IPS-20b (cell line): ENCODE measurements at regions not wholly inside any gene's neighbourhood (a gene's known extent, or its start where the extent isn't known, plus 50 kb on each side); places are given as distances from the start of the nearest gene placed in this dataset.

ENCODE experiments used
- H3K27ac ChIP-seq: one replicate; pipeline ENCODE4 v1.5.1; 2013; ENCODE audit warnings: low read length
- H3K27me3 ChIP-seq: 2 replicates; pipeline ENCODE4 v1.6.1; 2013; ENCODE audit warnings: mild to moderate bottlenecking, low read length, inconsistent platforms; ENCODE audit not compliant: insufficient read depth
- H3K36me3 ChIP-seq: 2 replicates; pipeline ENCODE4 v1.6.1; 2013; ENCODE audit warnings: low read depth, mild to moderate bottlenecking, inconsistent platforms, low read length, moderate library complexity; ENCODE audit not compliant: insufficient read depth
- H3K4me1 ChIP-seq: 2 replicates; pipeline ENCODE4 v1.6.1; 2013; ENCODE audit warnings: mild to moderate bottlenecking, control low read depth, inconsistent platforms, low read length, moderate library complexity; ENCODE audit not compliant: insufficient read depth
- H3K4me3 ChIP-seq: 2 replicates; pipeline ENCODE4 v1.5.1; 2013; ENCODE audit warnings: mild to moderate bottlenecking, low read length, inconsistent platforms
- H3K9ac ChIP-seq: 2 replicates; pipeline ENCODE4 v1.6.1; 2013; ENCODE audit warnings: low read depth, mild to moderate bottlenecking, inconsistent platforms, low read length, moderate library complexity
- H3K9me3 ChIP-seq: 2 replicates; pipeline ENCODE4 v1.6.1; 2013; ENCODE audit warnings: mild to moderate bottlenecking, low read depth, low read length, inconsistent platforms; ENCODE audit not compliant: insufficient read depth

GRCh38 chr6:156167625-156168071, 609.5 kb upstream of the ARID1B start:
- Histone ChIP-seq H3K36me3 (no peaks in the 10 kb centered on the region), H3K27ac (no peak overlapping the region), H3K9ac (no peak overlapping the region), H3K9me3 (no peaks in the 10 kb centered on the region), H3K4me3 (no peak overlapping the region), H3K4me1 (peaks cover 6% of the 10 kb centered on the region; the same call in 1 of the 2 replicates), H3K27me3 (no peaks in the 10 kb centered on the region)

DNA sequence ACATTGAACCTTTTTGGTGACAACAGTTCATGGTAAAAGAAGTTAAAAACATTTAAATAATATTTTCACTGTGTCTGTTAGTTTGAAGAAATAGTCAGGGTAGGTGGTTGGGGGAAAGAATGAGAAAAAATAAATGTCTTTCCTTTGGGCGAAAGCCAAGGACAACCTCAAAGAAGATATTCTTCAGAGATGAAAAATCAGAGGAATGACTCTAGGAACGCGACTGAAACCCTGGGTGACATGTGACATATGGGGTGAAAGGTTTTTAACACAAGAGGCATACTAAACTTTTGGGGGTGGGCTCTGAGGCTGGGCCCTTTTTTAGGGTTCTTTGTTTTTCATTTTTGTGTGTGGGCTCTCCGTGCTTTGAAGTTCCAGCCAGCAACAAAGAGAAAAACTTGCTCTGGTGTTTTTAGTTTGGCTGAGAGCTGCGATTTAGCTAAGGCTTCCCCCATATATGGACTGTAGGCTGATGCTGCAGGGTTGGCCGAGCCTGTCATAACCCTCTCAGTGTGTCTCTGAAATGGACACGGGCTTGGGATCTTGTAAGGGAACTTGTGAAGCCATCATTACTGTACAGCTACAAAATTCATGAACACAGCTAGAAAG, 610.1 kb upstream of the ARID1B start:
- peaks cover 6% of the 10 kb centered on the region; the same call in 1 of the 2 replicates for H3K4me1 ChIP-seq
- H3K27me3 ChIP-seq = no peaks in the 10 kb centered on the region
- no peak overlapping the region for H3K4me3 ChIP-seq
- H3K9ac ChIP-seq = no peak overlapping the region
- no peak overlapping the region for H3K27ac ChIP-seq
- H3K36me3 ChIP-seq = no peaks in the 10 kb centered on the region
- H3K9me3 ChIP-seq = no peaks in the 10 kb centered on the region

DNA sequence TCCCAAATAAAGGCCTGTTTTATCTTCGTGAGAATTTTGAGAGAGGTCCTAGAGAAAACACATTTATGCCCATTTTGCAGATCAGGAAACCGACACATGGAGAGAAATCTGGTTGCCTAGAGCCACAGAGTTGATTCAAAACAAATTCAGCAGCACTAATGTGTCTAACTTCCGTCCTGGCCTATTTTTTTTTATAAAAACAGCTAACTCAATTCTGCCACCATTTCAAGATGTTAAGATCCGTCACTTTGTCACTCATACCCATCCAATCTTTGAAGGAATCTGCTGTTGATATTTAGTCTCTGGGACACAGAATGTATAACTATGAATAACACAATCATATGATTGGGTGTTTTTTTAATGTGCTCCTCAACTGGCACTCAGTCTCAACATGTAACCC, 611.1 kb upstream of the ARID1B start:
- H3K9ac ChIP-seq = no peak overlapping the region
- peaks cover 6% of the 10 kb centered on the region; the same call in 1 of the 2 replicates for H3K4me1 ChIP-seq
- H3K4me3 ChIP-seq = no peak overlapping the region
- H3K27ac ChIP-seq = no peak overlapping the region
- H3K27me3 ChIP-seq = no peaks in the 10 kb centered on the region
- no peaks in the 10 kb centered on the region for H3K36me3 ChIP-seq
- no peaks in the 10 kb centered on the region for H3K9me3 ChIP-seq

- H3K9me3 ChIP-seq = no peaks in the 10 kb centered on the region
- no peaks in the 10 kb centered on the region for H3K36me3 ChIP-seq
- H3K4me1 ChIP-seq = peaks cover 6% of the 10 kb centered on the region; the same call in 1 of the 2 replicates
- no peak overlapping the region for H3K9ac ChIP-seq
- no peak overlapping the region for H3K4me3 ChIP-seq
- no peak overlapping the region for H3K27ac ChIP-seq
- no peaks in the 10 kb centered on the region for H3K27me3 ChIP-seq
These were observed 612.3 kb upstream of the ARID1B start for GRCh38 chr6:156164701-156165452.

DNA sequence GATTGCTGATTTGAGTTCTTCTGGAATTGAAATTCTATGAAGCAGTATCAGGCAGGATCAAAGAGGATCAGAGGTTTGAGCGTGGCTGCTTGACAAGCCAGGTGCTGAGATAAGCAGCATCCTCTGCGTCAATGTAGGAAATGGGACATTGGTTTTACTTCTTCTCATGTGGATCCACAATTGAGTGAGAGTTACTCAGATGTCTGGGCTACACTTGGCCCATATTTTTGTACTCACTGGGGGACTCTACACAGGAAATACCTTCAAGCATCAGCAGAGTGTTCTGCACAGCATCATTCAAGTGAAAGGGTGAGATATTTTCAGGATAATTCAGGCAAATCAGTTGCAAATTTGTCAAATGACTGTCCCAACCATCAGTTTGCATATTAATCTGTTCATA, 613.9 kb upstream of the ARID1B start:
- Histone ChIP-seq H3K4me3 (no peak overlapping the region), H3K9me3 (no peaks in the 10 kb centered on the region), H3K4me1 (peaks cover 6% of the 10 kb centered on the region; the same call in 1 of the 2 replicates), H3K9ac (no peak overlapping the region), H3K36me3 (no peaks in the 10 kb centered on the region), H3K27ac (no peak overlapping the region), H3K27me3 (no peaks in the 10 kb centered on the region)

DNA sequence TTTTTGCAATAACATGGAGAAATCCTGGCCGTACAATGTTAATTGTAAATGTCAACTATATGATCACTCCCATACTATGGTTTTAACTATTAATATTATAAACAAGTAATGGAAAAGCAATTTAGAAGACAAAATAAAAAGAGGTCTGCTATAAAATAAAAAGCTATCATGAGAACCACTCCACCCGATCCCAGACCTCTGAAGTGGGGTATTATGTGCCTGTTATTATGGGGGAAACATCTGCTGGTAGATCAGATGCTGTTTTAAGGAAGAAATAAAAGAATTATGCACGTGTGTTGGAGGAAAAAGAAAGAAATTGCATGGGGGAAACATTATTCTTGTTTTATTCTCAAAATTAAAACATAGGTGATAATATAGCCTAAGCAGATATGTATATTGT, 615.7 kb upstream of the ARID1B start:
- no peak overlapping the region for H3K9ac ChIP-seq
- H3K27ac ChIP-seq = no peak overlapping the region
- no peaks in the 10 kb centered on the region for H3K36me3 ChIP-seq
- H3K27me3 ChIP-seq = no peaks in the 10 kb centered on the region
- no peak overlapping the region for H3K4me3 ChIP-seq
- no peaks in the 10 kb centered on the region for H3K9me3 ChIP-seq
- no peaks in the 10 kb centered on the region for H3K4me1 ChIP-seq

DNA sequence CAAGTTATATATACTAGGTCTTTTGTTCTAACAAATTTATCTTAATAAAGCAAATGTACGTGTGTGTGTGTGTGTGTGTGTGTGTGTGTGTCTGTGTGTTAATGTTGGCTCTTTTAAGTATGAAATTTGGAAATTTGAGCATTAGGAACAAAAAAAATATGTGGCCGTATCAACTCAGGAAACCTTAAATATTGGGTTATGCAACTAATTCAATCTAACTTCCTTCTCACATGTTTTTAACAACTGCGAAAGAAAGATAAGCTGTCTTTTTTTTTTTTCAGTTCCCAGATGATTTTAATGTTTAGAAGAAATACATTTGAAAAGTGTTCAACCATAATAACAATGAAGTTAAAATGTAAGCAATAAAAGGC, 616.4 kb upstream of the ARID1B start:
- Histone ChIP-seq H3K9me3 (no peaks in the 10 kb centered on the region), H3K27me3 (no peaks in the 10 kb centered on the region), H3K9ac (no peak overlapping the region), H3K36me3 (no peaks in the 10 kb centered on the region), H3K27ac (no peak overlapping the region), H3K4me1 (no peaks in the 10 kb centered on the region), H3K4me3 (no peak overlapping the region)

GRCh38 chr6:156160007-156160794, 617.0 kb upstream of the ARID1B start:
- H3K9ac ChIP-seq = no peak overlapping the region
- H3K36me3 ChIP-seq = no peaks in the 10 kb centered on the region
- no peaks in the 10 kb centered on the region for H3K9me3 ChIP-seq
- no peaks in the 10 kb centered on the region for H3K4me1 ChIP-seq
- no peak overlapping the region for H3K27ac ChIP-seq
- H3K27me3 ChIP-seq = no peaks in the 10 kb centered on the region
- H3K4me3 ChIP-seq = no peak overlapping the region

DNA sequence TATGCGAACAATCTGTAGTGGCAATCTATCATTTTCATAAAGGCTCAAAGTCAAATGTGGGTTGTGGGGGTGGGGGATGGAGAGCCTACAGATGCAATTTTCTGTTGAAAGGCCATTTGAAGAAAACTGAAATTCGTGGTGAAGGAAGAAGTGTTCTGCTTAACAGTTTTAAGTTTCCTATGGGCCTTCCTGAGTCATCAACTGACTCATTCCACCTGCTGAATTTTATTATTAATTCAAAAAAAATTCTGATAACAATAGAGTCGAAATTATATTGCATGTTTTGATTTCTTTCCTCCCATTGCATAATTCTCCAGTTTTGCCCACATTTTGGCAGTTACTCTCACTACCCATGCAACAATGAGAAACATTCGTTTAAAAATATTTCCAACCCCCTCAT, 622.3 kb upstream of the ARID1B start:
- Histone ChIP-seq H3K27me3 (no peaks in the 10 kb centered on the region), H3K27ac (no peak overlapping the region), H3K9ac (no peak overlapping the region), H3K4me3 (no peak overlapping the region), H3K36me3 (no peaks in the 10 kb centered on the region), H3K4me1 (no peaks in the 10 kb centered on the region), H3K9me3 (no peaks in the 10 kb centered on the region)

DNA sequence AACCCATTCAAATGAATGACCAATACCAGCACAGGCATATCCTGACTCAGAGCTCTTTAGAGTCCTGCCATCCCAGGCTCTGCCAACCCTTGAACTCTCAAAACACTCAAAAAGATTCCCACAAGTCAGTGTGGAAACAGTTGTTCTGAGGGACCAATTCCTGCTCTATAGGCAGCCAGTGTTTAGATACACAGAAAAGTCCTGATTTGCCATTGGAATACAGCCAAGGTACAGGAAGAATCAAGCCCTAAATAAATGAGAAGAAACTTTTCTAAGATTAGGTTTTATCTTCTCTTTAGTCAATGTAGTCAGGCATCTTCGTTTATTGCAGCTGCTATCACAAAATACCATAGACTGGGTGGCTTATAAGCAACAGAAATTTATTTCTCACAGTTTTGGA, 626.8 kb upstream of the ARID1B start:
- no peak overlapping the region for H3K9ac ChIP-seq
- no peaks in the 10 kb centered on the region for H3K36me3 ChIP-seq
- no peaks in the 10 kb centered on the region for H3K9me3 ChIP-seq
- no peak overlapping the region for H3K27ac ChIP-seq
- no peaks in the 10 kb centered on the region for H3K4me1 ChIP-seq
- H3K4me3 ChIP-seq = no peak overlapping the region
- no peaks in the 10 kb centered on the region for H3K27me3 ChIP-seq

DNA sequence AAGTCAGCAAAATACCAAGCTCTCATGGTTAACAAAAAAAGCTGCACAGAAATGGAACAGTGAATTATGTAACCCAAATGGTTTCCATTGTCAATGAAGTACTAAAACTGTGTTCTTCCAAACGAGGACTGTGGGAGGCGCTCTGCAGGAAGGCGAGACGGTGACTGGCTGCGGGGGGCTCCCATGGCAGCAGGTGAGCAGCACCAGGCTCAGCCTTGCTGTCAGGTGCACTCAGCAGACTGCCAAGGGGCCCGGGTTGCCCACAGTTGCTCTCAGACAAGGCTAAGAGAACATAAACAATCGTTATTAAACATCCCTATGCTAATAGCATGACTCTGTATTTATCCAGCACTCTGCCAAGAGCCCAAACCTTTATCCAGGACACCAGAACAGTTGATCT, 630.3 kb upstream of the ARID1B start:
- no peak overlapping the region for H3K27ac ChIP-seq
- no peaks in the 10 kb centered on the region for H3K9me3 ChIP-seq
- no peak overlapping the region for H3K9ac ChIP-seq

More for the DNA sequence above, 630.3 kb upstream of the ARID1B start:
- Histone ChIP-seq H3K4me1 (no peaks in the 10 kb centered on the region), H3K27me3 (no peaks in the 10 kb centered on the region), H3K36me3 (no peaks in the 10 kb centered on the region), H3K4me3 (no peak overlapping the region)
